Activated CD4-positive, CD25-positive, alpha-beta regulatory T cell (primary cell): ENCODE measurements at regions not wholly inside any gene's neighbourhood (a gene's known extent, or its start where the extent isn't known, plus 50 kb on each side); places are given as distances from the start of the nearest gene placed in this dataset.
"Not testable (repeated sequence)": the region's sequence is repeated elsewhere in the genome, so short reads cannot be mapped to it uniquely, and the experiment has no call there.

Source experiments
- DNase-seq, 4 experiments: peaks; one replicate each; lab custom pipeline; 2025; lab: John Stamatoyannopoulos, UW

DNA sequence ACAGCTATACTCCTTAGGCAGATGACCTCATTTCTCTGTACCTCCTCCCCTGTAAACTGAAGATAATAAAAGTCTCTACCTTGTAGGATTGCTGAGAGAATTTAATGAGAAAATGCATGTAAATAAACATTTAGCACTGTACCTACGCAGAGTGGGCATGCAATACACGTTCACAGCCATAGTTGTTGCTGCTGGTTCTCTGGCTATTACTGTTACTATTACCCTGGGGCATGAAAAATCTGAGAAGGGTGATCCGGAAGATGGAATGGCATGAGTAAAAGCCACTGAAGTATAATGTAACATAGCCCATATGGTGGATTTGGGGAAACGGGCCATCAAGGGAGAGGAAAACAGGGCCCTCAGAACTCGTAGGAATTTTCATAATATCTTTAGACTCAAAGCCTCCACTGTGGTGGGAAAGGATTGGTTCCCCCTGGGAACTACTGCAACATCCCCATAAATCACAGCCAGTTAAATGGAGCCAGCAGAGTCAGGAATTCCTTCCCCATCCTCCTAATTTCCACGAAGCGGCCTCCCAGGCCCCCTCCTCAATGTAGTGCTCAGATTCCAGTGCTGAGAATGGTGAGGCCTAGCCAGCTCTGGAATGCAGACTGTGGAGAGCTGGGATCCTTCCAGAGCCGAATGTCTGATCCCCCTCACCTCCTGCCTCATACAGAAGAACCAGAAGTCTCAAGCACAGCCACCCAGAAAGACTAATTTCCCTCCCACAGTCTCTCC is 205.3 kb downstream of the MN1 start:
- no peak for DNase-seq

DNA sequence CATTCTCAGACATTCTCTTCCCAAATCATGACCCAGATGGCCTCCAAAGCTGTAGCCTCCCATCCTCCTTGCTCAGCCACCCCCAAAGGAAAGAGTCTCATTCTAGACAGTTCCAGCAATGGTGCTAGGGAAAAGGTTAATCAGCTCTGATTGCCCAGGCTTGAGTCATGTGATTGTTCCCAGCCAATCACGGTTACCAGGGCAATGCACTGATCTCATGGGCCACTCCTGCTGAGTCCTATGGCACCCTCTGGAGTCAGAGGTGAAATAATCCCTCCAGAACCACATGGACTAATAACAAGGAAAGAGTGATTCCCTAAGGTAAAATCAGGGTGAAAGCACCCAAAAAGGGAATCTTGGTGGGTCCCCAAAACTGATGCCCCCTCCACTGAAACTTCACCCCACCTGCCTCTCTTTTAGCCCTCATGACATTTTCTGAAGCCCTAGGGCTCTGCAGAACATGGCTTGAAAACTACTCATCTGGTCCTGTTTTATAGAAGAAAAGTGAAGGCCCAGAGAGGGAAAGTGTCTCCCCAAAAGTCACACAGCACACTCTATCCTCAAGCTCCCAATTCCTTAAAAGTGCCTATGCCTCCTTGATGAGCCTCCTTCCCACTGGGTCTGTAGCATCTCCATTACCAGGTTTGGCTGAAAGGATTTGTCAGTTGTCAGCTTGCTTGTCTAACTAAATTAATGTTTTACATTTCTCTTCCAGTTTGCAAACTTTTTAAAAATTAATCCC is 203.7 kb downstream of the MN1 start:
- no peak for DNase-seq

- no peak for DNase-seq
Observed at GRCh38 chr22:27598792-27599191, 202.8 kb downstream of the MN1 start.

- no peak for DNase-seq
Observed at GRCh38 chr22:27601195-27601594, 200.4 kb downstream of the MN1 start.

- DNase-seq, result no peak
Observed at GRCh38 chr22:27602390-27602789, 199.2 kb downstream of the MN1 start.

DNA sequence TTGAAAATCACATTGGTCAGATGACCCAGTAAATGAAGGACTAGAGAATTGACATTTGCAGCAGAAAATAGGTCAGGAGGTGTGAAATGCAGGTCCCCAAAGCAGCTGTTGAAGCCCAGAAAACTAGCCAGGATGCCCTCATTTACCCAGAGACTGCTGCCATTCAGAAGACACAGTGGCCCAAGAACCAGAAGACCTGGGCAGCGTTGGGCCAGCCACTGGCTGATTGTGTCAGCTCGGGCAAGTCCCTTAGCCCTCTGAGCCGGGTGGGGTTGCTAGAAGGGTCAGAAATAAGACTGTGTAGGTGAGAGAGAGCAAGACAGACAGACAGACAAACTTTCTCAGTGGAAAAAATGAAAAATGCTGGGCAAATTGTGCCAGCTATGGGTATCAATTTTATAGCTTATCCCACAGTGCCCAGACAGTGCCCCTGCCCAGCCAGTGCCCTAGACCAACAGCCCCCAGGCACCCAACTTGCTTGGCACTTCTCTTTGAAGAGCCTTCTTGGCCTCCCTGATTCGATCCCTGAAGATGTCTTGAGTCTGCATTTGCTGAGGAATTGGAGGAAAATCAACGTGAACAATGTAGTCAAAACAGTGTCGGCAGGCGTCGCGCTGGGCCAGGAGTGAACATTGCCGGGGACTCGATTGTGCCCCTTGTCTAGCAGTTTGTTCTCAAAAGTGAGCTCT is 198.3 kb downstream of the MN1 start:
- DNase-seq, result no peak

GRCh38 chr22:27603800-27604144 is 197.8 kb downstream of the MN1 start:
- DNase-seq, result no peak

GRCh38 chr22:27605390-27605789 is 196.2 kb downstream of the MN1 start:
- no peak for DNase-seq

GRCh38 chr22:27607750-27608149 is 193.8 kb downstream of the MN1 start:
- DNase-seq, result not testable (repeated sequence)

GRCh38 chr22:27609451-27609888 is 192.1 kb downstream of the MN1 start:
- no peak for DNase-seq

- not testable (repeated sequence) for DNase-seq
Observed at GRCh38 chr22:27610164-27610563, 191.4 kb downstream of the MN1 start.

- DNase-seq, result no peak
Observed at GRCh38 chr22:27610863-27611786, 190.4 kb downstream of the MN1 start.

DNA sequence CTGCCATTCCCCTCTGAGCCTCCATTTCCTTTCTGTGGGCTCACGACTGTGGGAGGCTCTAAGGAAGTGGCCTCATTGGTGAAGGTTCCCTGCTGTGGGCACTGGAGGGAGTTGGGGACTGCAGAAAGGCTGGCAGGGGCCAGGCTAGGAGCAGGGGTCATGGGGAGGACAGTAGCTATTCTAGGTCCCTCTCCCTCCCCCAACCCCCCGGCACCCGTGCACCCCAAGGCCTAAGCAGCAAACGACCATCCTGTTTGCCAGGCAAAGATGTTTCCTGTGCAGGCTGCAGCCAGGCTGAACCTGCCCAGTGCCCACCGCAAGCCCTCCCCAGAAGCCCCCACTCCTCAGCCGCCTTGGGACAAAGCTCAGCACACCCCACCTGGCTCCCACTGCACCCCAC is 189.4 kb downstream of the MN1 start:
- DNase-seq, result no peak

DNA sequence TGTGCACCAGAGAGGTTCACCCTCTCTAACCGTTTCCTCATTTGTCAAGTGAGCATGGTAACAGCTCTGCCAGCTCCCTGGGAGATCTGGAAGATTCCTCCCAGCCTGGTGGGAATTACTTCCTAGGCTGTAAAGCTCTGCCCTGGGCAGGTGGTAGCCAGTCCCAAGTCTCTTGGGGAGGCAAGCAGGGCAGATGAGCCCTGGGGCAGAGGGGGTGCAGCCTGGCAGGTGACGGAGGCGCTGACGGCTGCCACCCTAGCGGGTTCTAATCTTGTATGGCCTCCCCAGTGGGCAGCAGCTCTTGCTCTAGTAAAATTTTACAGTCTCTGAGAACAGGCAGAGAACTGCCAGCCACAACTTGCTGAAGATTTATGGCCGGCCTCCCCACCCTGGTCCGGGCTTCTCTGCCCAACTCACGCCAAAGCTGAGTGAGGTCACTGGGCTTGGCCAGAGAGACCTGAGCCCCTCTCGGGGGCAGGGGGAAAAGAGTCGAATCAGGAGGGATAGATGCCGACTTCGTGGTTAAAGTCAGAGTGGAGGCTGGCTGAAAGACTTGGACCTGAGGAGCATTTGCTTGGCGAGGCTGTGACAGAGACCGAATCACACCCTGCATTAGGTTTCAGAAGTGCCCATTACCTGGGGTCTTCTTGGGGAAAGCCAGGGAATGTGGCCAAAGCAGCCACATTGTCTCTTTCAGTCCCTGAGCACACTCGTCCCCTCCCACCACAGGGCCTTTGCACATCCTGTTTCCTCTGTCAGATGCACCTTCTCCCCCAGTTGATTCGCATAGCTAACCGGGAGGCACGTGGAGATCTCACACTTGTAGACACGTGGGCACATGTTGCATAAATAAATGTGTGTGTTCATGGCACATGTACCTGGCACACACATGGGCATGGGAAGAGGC is 188.2 kb downstream of the MN1 start:
- no peak for DNase-seq

DNA sequence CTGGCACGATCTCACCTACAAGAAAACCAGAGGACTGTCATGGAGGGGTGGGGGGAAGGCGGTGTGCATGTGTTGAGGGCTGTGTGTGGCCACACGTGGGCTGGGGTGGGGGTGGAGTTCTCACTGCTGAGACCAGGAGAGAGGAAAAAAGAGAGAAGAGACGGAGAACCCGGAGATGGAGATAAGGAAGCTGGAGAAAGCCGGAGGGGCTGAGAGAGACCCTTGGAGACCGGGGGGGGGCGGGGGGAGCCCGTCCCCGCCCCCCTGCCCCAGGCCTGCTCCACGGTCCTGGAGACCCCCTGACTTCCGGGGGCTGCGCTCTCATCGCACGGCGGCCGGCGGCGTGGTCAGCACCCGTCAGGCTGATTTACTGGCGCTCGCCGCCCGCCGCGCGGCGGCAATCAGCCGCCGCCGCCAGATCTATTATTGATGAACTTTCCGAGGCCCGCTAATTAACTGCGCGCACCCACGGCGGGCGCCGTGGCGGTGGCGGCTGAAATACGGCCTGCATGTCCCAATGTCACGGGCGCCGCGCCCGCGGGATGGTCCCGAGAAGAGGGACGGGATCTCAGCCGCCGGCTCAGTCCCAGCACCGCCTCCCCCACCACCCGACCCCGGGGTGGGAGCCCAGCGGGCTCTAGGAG is 187.4 kb downstream of the MN1 start:
- DNase-seq, result no peak

- DNase-seq, result no peak
Observed at GRCh38 chr22:27614650-27615007, 186.9 kb downstream of the MN1 start.

GRCh38 chr22:27615408-27615807 is 186.1 kb downstream of the MN1 start:
- DNase-seq, result no peak

DNA sequence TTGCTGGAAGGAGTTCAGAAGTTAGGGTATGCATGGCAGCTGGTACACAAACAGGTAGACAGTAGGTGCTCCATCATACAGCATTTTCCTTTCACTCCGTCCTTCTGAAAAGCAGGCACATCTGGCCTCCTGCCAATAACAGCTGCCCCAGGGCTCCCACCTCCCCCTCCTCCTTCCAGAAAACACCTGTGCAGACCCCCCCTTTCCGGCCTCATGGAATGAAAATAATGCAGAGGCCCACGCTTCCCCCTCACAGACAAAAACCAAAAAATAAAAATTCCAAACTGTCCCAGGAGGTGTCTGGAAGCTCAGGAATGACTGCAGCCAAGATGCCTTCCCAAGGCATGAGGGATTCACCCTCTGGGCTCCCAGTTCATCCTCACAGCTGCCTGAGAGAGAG is 185.5 kb downstream of the MN1 start:
- no peak for DNase-seq

DNA sequence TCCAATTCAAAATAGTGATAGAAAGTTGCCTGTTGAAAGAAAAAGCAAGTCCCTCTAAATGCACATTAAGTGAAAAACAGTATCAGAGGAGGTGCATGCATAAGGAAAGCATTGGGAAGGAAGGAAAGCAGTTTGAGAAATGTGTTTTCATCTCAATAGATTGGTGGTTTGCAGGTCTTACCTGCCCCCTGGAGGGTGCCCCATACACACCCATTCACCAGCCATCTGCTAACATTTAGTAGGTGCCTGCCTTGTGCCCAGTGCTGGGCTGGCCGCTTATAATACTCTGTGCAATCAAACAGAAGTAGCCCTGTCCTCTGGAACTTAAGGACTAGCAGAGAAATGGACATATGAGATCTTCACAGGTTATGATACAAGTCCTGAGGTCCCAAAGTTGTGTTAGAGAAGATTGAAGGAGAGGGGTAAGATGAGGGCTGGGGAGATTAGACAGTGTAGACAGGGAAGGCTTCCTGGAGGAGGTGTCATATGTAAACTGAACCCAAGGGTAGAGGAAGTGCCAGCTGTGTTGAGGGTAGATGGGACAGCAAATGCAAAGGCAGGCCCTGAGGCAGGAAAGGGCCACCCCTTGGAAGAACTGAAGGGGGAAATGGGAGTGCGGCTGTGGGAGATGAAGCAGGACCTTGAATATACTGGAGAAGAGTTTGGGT is 184.2 kb downstream of the MN1 start:
- DNase-seq, result no peak
